ENCODE measurements at regions not wholly inside any gene's neighbourhood (a gene's known extent, or its start where the extent isn't known, plus 50 kb on each side); places are given as distances from the start of the nearest gene placed in this dataset.

GRCh38 chr5:24073107-24073506 is 565.7 kb downstream of the PRDM9 start:
- H3K9me3 Mint-ChIP-seq = peaks cover 23% of the 10 kb centered on the region
- DNase-seq = no peak

GRCh38 chr5:24080046-24080445 is 564.7 kb downstream of the CDH10 start:
- Mint-ChIP-seq H3K4me3 (no peak overlapping the region), H3K36me3 (ENCODE audit: insufficient read depth) (no peaks in the 10 kb centered on the region), H3K27me3 (ENCODE audit: low read depth) (no peaks in the 10 kb centered on the region), H3K4me1 (ENCODE audit: low read depth) (no peaks in the 10 kb centered on the region), H3K9me3 (peaks cover 14% of the 10 kb centered on the region)
- ATAC-seq (no peak), DNase-seq (no peak)

More at GRCh38 chr5:24073107-24073506, 565.7 kb downstream of the PRDM9 start:
- no peaks in the 10 kb centered on the region for H3K36me3 Mint-ChIP-seq (ENCODE audit: insufficient read depth)
- H3K4me3 Mint-ChIP-seq = no peak overlapping the region
- H3K4me1 Mint-ChIP-seq (ENCODE audit: low read depth) = no peaks in the 10 kb centered on the region
- no peak for ATAC-seq
- no peaks in the 10 kb centered on the region for H3K27me3 Mint-ChIP-seq (ENCODE audit: low read depth)

GRCh38 chr5:24094081-24094679 is 550.6 kb downstream of the CDH10 start:
- Mint-ChIP-seq H3K4me1 (ENCODE audit: low read depth) (no peaks in the 10 kb centered on the region), H3K36me3 (ENCODE audit: insufficient read depth) (no peaks in the 10 kb centered on the region), H3K9me3 (peaks cover 28% of the 10 kb centered on the region), H3K4me3 (no peak overlapping the region), H3K27me3 (ENCODE audit: low read depth) (no peaks in the 10 kb centered on the region)
- ATAC-seq = no peak
- no peak for DNase-seq

- peaks cover 11% of the 10 kb centered on the region for H3K9me3 Mint-ChIP-seq
- no peaks in the 10 kb centered on the region for H3K36me3 Mint-ChIP-seq (ENCODE audit: insufficient read depth)
- ATAC-seq (no peak), DNase-seq (no peak)
- H3K4me1 Mint-ChIP-seq (ENCODE audit: low read depth) = no peaks in the 10 kb centered on the region
- H3K27me3 Mint-ChIP-seq (ENCODE audit: low read depth) = no peaks in the 10 kb centered on the region
- no peak overlapping the region for H3K4me3 Mint-ChIP-seq
Measured at GRCh38 chr5:24102010-24102409, 542.8 kb downstream of the CDH10 start.

- H3K4me3 Mint-ChIP-seq = no peak overlapping the region
- peaks cover 6% of the 10 kb centered on the region for H3K9me3 Mint-ChIP-seq
- H3K4me1 Mint-ChIP-seq (ENCODE audit: low read depth) = no peaks in the 10 kb centered on the region
- no peaks in the 10 kb centered on the region for H3K36me3 Mint-ChIP-seq (ENCODE audit: insufficient read depth)
- no peaks in the 10 kb centered on the region for H3K27me3 Mint-ChIP-seq (ENCODE audit: low read depth)
- ATAC-seq = no peak
- DNase-seq = no peak
Measured at GRCh38 chr5:24103451-24104023, 541.2 kb downstream of the CDH10 start.

- Mint-ChIP-seq H3K36me3 (ENCODE audit: insufficient read depth) (no peaks in the 10 kb centered on the region), H3K27me3 (ENCODE audit: low read depth) (no peaks in the 10 kb centered on the region), H3K4me1 (ENCODE audit: low read depth) (no peaks in the 10 kb centered on the region)
Measured at GRCh38 chr5:24110004-24110615, 534.7 kb downstream of the CDH10 start.

GRCh38 chr5:24112420-24112819 is 532.4 kb downstream of the CDH10 start:
- ATAC-seq (no peak), DNase-seq (no peak)
- Mint-ChIP-seq H3K9me3 (peaks cover 10% of the 10 kb centered on the region), H3K36me3 (ENCODE audit: insufficient read depth) (no peaks in the 10 kb centered on the region), H3K27me3 (ENCODE audit: low read depth) (no peaks in the 10 kb centered on the region), H3K4me1 (ENCODE audit: low read depth) (no peaks in the 10 kb centered on the region), H3K4me3 (no peak overlapping the region)

More at GRCh38 chr5:24110004-24110615, 534.7 kb downstream of the CDH10 start:
- peaks cover 4% of the 10 kb centered on the region for H3K9me3 Mint-ChIP-seq
- ATAC-seq (no peak), DNase-seq (no peak)
- H3K4me3 Mint-ChIP-seq = no peak overlapping the region

GRCh38 chr5:24118351-24118750 is 526.4 kb downstream of the CDH10 start:
- no peaks in the 10 kb centered on the region for H3K4me1 Mint-ChIP-seq (ENCODE audit: low read depth)
- ATAC-seq (no peak), DNase-seq (no peak)
- peaks cover 22% of the 10 kb centered on the region for H3K9me3 Mint-ChIP-seq
- H3K27me3 Mint-ChIP-seq (ENCODE audit: low read depth) = no peaks in the 10 kb centered on the region
- no peak overlapping the region for H3K4me3 Mint-ChIP-seq
- H3K36me3 Mint-ChIP-seq (ENCODE audit: insufficient read depth) = no peaks in the 10 kb centered on the region

- H3K4me1 Mint-ChIP-seq (ENCODE audit: low read depth) = no peaks in the 10 kb centered on the region
- no peak for DNase-seq
- ATAC-seq = no peak
Measured at GRCh38 chr5:24135536-24135935, 509.2 kb downstream of the CDH10 start.

GRCh38 chr5:24141046-24141445 is 503.7 kb downstream of the CDH10 start:
- Mint-ChIP-seq H3K4me3 (no peak overlapping the region), H3K9me3 (peaks cover 17% of the 10 kb centered on the region), H3K36me3 (ENCODE audit: insufficient read depth) (no peaks in the 10 kb centered on the region), H3K4me1 (ENCODE audit: low read depth) (no peaks in the 10 kb centered on the region), H3K27me3 (ENCODE audit: low read depth) (no peaks in the 10 kb centered on the region)
- DNase-seq (no peak), ATAC-seq (no peak)

More at GRCh38 chr5:24135536-24135935, 509.2 kb downstream of the CDH10 start:
- Mint-ChIP-seq H3K27me3 (ENCODE audit: low read depth) (no peaks in the 10 kb centered on the region), H3K9me3 (peaks cover 12% of the 10 kb centered on the region), H3K36me3 (ENCODE audit: insufficient read depth) (no peaks in the 10 kb centered on the region), H3K4me3 (no peak overlapping the region)

- DNase-seq (no peak), ATAC-seq (no peak)
- Mint-ChIP-seq H3K27me3 (ENCODE audit: low read depth) (no peaks in the 10 kb centered on the region), H3K9me3 (peaks cover 11% of the 10 kb centered on the region), H3K4me1 (ENCODE audit: low read depth) (no peaks in the 10 kb centered on the region), H3K4me3 (no peak overlapping the region), H3K36me3 (ENCODE audit: insufficient read depth) (no peaks in the 10 kb centered on the region)
Measured at GRCh38 chr5:24142341-24142740, 502.4 kb downstream of the CDH10 start.

GRCh38 chr5:24145806-24146205 is 499.0 kb downstream of the CDH10 start:
- Mint-ChIP-seq H3K4me1 (ENCODE audit: low read depth) (no peaks in the 10 kb centered on the region), H3K36me3 (ENCODE audit: insufficient read depth) (no peaks in the 10 kb centered on the region), H3K9me3 (peaks cover 8% of the 10 kb centered on the region), H3K27me3 (ENCODE audit: low read depth) (no peaks in the 10 kb centered on the region), H3K4me3 (no peak overlapping the region)
- no peak for ATAC-seq
- no peak for DNase-seq

GRCh38 chr5:24161559-24161958 is 483.2 kb downstream of the CDH10 start:
- Mint-ChIP-seq H3K4me1 (ENCODE audit: low read depth) (no peaks in the 10 kb centered on the region), H3K36me3 (ENCODE audit: insufficient read depth) (no peaks in the 10 kb centered on the region), H3K27me3 (ENCODE audit: low read depth) (no peaks in the 10 kb centered on the region), H3K4me3 (no peak overlapping the region), H3K9me3 (peaks cover 25% of the 10 kb centered on the region)
- no peak for ATAC-seq
- no peak for DNase-seq

- H3K4me1 Mint-ChIP-seq (ENCODE audit: low read depth) = no peaks in the 10 kb centered on the region
- ATAC-seq (no peak), DNase-seq (no peak)
- H3K4me3 Mint-ChIP-seq = no peak overlapping the region
- no peaks in the 10 kb centered on the region for H3K27me3 Mint-ChIP-seq (ENCODE audit: low read depth)
- H3K36me3 Mint-ChIP-seq (ENCODE audit: insufficient read depth) = no peaks in the 10 kb centered on the region
- H3K9me3 Mint-ChIP-seq = peaks cover 20% of the 10 kb centered on the region
Measured at GRCh38 chr5:24162343-24162742, 482.4 kb downstream of the CDH10 start.

- H3K4me1 Mint-ChIP-seq (ENCODE audit: low read depth) = no peaks in the 10 kb centered on the region
- H3K36me3 Mint-ChIP-seq (ENCODE audit: insufficient read depth) = no peaks in the 10 kb centered on the region
- no peak for ATAC-seq
- no peak overlapping the region for H3K4me3 Mint-ChIP-seq
- no peaks in the 10 kb centered on the region for H3K27me3 Mint-ChIP-seq (ENCODE audit: low read depth)
- H3K9me3 Mint-ChIP-seq = peaks cover 25% of the 10 kb centered on the region
- DNase-seq = no peak
Measured at GRCh38 chr5:24163091-24163490, 481.7 kb downstream of the CDH10 start.
